ENCODE measurements at regions not wholly inside any gene's neighbourhood (a gene's known extent, or its start where the extent isn't known, plus 50 kb on each side); places are given as distances from the start of the nearest gene placed in this dataset.

- Histone ChIP-seq H3K4me3 (ENCODE audit: extremely low read depth in 1 of 4, insufficient read depth in 2 of 4, low read depth in 3 of 4, low read length in 4 of 4) (no peak overlapping the region), H4K8ac (ENCODE audit: extremely low read depth, insufficient read depth, low read length) (no peak overlapping the region), H2BK15ac (ENCODE audit: low read length) (no peak overlapping the region), H2AFZ (ENCODE audit: low read length) (no peak overlapping the region), H3K9ac (replicated peaks in 1 of 4; ENCODE audit: extremely low read depth in 1 of 4, low read depth in 3 of 4, low read length in 3 of 4) (no peak overlapping the region), H3K4ac (replicated peaks; ENCODE audit: insufficient read length, low read depth, low read length) (no peak overlapping the region), H3K23me2 (ENCODE audit: low read depth, low read length) (no peaks in the 10 kb centered on the region), H4K20me1 (replicated peaks in 1 of 2; ENCODE audit: control insufficient read depth in 1 of 2, insufficient read depth in 2 of 2, low read length in 2 of 2) (no peaks in the 10 kb centered on the region), H3K14ac (ENCODE audit: insufficient read length) (no peak overlapping the region), H3K56ac (replicated peaks; ENCODE audit: insufficient read length, low read depth, low read length) (no peak overlapping the region), H2BK120ac (replicated peaks; ENCODE audit: low read depth, low read length) (no peak overlapping the region), H2BK20ac (ENCODE audit: low read length) (no peak overlapping the region), H2BK12ac (ENCODE audit: low read depth, low read length) (no peak overlapping the region), H4K5ac (ENCODE audit: insufficient read length, low read depth, low read length) (no peak overlapping the region), H3K79me1 (ENCODE audit: low read depth, low read length) (no peaks in the 10 kb centered on the region), H3K4me2 (ENCODE audit: insufficient read depth in 1 of 2, low read depth in 2 of 2, low read length in 2 of 2) (no peak overlapping the region), H3K79me2 (ENCODE audit: control insufficient read depth in 1 of 2, insufficient read depth in 2 of 2, low read length in 2 of 2) (no peaks in the 10 kb centered on the region), H2BK5ac (ENCODE audit: low read depth, low read length) (no peak overlapping the region), H3K9me3 (ENCODE audit: insufficient read depth in 2 of 2, low read depth in 1 of 2, low read length in 1 of 2) (no peaks in the 10 kb centered on the region; a peak in 1 of 4 replicates), H4K91ac (replicated peaks; ENCODE audit: insufficient read length, low read length) (no peak overlapping the region), H3K27me3 (replicated peaks in 1 of 4; ENCODE audit: control insufficient read depth in 3 of 4, extremely low read depth in 1 of 4, insufficient read depth in 3 of 4, low read length in 3 of 4) (no peaks in the 10 kb centered on the region), H2AK5ac (ENCODE audit: low read depth, low read length) (no peak overlapping the region), H3K18ac (ENCODE audit: extremely low read depth, low read length) (no peak overlapping the region), H3K4me1 (replicated peaks in 1 of 4; ENCODE audit: control insufficient read depth in 3 of 4, insufficient read depth in 4 of 4, low read length in 3 of 4) (no peaks in the 10 kb centered on the region), H3K23ac (ENCODE audit: insufficient read length) (no peak overlapping the region), H3K27ac (ENCODE audit: low read depth, low read length) (no peak overlapping the region), H3K36me3 (ENCODE audit: control insufficient read depth in 2 of 4, insufficient read depth in 4 of 4, low read length in 3 of 4) (no peaks in the 10 kb centered on the region)
- POLR2A ChIA-PET (ENCODE audit: partially characterized antibody) = no interaction called here
- CTCF ChIA-PET (ENCODE audit: partially characterized antibody) = no interaction called here
- FAIRE-seq (no peak), DNase-seq (ENCODE audit: low read depth in 1 of 2, low spot score in 2 of 2) (no peak)
- 90% methylated on average over 4 of the region's 4 CpGs; no CpG with 5 or more reads in 1 of the 2 experiments for WGBS, 2 experiments (ENCODE audit: extremely low coverage in 1 of 2, insufficient coverage in 1 of 2, insufficient read length in 1 of 2, insufficient replicate concordance in 2 of 2, low coverage in 1 of 2, low lambda C conversion rate in 2 of 2, missing lambda C conversion rate in 1 of 2)
- TF ChIP-seq HDAC2 (IDR thresholded peaks at IDR 0.05; ENCODE audit: borderline replicate concordance in 1 of 2, low read depth in 2 of 2, low read length in 2 of 2) (no peak), TAF1 (IDR thresholded peaks at IDR 0.05; ENCODE audit: low read depth, low read length) (no peak), CBX8 (IDR thresholded peaks at IDR 0.05; ENCODE audit: borderline replicate concordance, low read depth, low read length) (no peak), RNF2 (IDR thresholded peaks at IDR 0.05; ENCODE audit: borderline replicate concordance, low read depth, low read length, missing control alignments, poor library complexity, severe bottlenecking) (no peak), SP4 (IDR thresholded peaks at IDR 0.05; ENCODE audit: low read length) (no peak), SIN3A (conservative IDR thresholded peaks at IDR 0.05 in 1 of 2, IDR thresholded peaks at IDR 0.05 in 1 of 2; ENCODE audit: low read depth in 1 of 2, low read length in 2 of 2) (no peak), TAF7 (optimal IDR thresholded peaks at IDR 0.05; ENCODE audit: borderline replicate concordance, low read depth, low read length) (no peak), NANOG (IDR thresholded peaks at IDR 0.05; ENCODE audit: insufficient read depth, low read depth, low read length, poor library complexity, severe bottlenecking) (no peak), NRF1 (IDR thresholded peaks at IDR 0.05; ENCODE audit: low read depth, low read length) (no peak), BCL11A (IDR thresholded peaks at IDR 0.05; ENCODE audit: low read depth in 2 of 2, low read length in 2 of 2) (no peak)
These were observed 389.7 kb downstream of the TXNL1 start for GRCh38 chr18:56248610-56249235.

All from H1 (cell line).